ENCODE measurements at regions not wholly inside any gene's neighbourhood (a gene's known extent, or its start where the extent isn't known, plus 50 kb on each side); places are given as distances from the start of the nearest gene placed in this dataset.

DNA sequence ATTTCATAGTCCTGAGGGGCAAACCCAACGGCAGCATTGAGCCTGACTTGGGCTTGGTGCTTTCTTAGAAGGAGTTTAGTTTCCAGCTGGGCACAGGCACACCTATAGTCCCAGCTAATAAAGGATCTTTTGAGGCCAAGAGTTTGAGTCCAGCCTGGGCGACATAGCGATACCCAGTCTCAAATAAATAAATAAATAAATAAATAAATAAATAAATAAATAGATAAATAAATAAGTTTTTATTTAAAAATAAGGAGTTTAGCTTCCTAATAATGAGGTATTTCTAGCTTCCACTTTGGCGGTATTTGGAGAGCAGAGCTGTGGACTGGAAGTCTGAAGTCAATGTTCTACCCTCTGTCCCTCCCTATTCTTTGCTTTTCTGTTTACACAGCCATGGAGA, 186.6 kb downstream of the URB2 start:
- H3K27me3 ChIP-seq = no peaks in the 10 kb centered on the region
- no peaks in the 10 kb centered on the region for H3K9me3 ChIP-seq
- no peak for DNase-seq
- TF ChIP-seq POLR2A (IDR thresholded peaks at IDR 0.05) = no peak
- TF ChIP-seq, protein P1, sequence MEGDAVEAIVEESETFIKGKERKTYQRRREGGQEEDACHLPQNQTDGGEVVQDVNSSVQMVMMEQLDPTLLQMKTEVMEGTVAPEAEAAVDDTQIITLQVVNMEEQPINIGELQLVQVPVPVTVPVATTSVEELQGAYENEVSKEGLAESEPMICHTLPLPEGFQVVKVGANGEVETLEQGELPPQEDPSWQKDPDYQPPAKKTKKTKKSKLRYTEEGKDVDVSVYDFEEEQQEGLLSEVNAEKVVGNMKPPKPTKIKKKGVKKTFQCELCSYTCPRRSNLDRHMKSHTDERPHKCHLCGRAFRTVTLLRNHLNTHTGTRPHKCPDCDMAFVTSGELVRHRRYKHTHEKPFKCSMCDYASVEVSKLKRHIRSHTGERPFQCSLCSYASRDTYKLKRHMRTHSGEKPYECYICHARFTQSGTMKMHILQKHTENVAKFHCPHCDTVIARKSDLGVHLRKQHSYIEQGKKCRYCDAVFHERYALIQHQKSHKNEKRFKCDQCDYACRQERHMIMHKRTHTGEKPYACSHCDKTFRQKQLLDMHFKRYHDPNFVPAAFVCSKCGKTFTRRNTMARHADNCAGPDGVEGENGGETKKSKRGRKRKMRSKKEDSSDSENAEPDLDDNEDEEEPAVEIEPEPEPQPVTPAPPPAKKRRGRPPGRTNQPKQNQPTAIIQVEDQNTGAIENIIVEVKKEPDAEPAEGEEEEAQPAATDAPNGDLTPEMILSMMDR (IDR thresholded peaks at IDR 0.05) = no peak
- no peaks in the 10 kb centered on the region for H3K36me3 ChIP-seq
- H3K4me3 ChIP-seq = no peak overlapping the region
- intact Hi-C loops (cut with DNase I; ENCODE audit: low total_unique reads) = no loop called here
- H3K4me1 ChIP-seq = no peaks in the 10 kb centered on the region
- H3K27ac ChIP-seq = no peak overlapping the region

DNA sequence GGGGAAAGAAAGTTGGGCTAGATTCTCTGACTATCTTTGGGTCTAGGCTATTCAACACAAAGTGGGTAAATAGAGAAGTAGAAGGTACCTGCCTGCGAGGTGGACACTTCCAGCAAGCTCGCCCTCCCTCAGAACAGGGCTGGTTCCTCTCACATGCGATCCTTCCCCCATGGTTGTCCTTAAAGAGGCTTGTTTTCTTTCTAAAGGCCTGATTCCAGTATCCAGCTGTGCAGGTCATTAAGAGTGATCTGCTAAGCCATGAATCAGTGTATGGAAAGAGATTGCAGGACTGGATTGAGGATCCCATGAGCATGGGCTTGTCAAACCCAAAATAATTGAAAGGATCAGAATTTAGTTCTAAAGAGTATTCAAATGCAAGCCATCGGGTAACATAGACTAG, 189.0 kb downstream of the URB2 start:
- Histone ChIP-seq H3K4me3 (no peak overlapping the region), H3K27ac (no peak overlapping the region), H3K27me3 (no peaks in the 10 kb centered on the region), H3K36me3 (no peaks in the 10 kb centered on the region), H3K4me1 (no peaks in the 10 kb centered on the region), H3K9me3 (no peaks in the 10 kb centered on the region)
- intact Hi-C loops (cut with DNase I; ENCODE audit: low total_unique reads) = no loop called here
- no peak for DNase-seq
- TF ChIP-seq POLR2A (IDR thresholded peaks at IDR 0.05) = no peak
- TF ChIP-seq, protein P1 (IDR thresholded peaks at IDR 0.05) = no peak

DNA sequence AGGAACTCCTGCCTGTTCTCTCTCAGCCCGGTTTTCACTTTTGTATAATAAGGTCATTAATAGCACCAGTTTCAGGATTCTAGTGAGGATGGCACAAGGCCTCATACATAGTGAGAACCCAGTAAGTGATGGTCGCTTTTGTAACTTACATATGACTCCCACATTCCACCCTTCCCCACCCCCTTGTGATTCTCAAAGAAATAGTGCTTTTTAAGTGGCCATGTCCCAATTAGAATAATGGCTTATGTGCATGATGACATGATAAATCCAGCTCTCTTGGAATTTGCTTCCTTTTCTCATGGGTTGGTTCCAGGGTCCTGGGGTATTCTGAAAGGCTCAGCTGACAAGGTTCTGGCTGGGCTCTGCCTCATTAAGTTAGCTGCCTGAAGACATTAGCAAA, 189.9 kb downstream of the URB2 start:
- no peak overlapping the region for H3K27ac ChIP-seq
- H3K36me3 ChIP-seq = no peaks in the 10 kb centered on the region
- H3K4me3 ChIP-seq = no peak overlapping the region
- no peaks in the 10 kb centered on the region for H3K4me1 ChIP-seq
- TF ChIP-seq, protein P1 (IDR thresholded peaks at IDR 0.05) = no peak
- no peak for TF ChIP-seq POLR2A (IDR thresholded peaks at IDR 0.05)
- intact Hi-C loops (cut with DNase I; ENCODE audit: low total_unique reads) = no loop called here
- DNase-seq = no peak
- no peaks in the 10 kb centered on the region for H3K27me3 ChIP-seq
- H3K9me3 ChIP-seq = no peaks in the 10 kb centered on the region

DNA sequence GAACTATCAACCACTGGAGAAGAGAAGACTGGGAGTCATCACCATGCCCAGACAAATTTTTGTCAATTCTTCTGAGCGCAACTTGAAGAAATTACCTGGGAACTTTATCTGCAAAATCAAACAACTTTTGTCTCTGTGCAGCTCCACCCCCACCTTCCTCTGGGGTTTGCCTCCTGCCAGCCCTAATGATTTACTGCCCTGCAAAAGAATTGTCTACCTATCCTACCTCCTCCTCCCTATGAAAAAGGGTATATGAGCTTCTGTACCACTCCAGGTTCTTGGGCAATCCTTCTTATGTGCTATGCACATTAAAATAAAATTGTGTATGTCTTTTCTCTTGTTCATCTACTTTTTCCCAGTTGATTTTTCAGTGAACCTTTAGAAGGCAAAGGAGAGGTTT, 191.9 kb downstream of the URB2 start:
- Histone ChIP-seq H3K4me3 (no peak overlapping the region), H3K36me3 (no peaks in the 10 kb centered on the region), H3K9me3 (no peaks in the 10 kb centered on the region), H3K4me1 (no peaks in the 10 kb centered on the region), H3K27me3 (no peaks in the 10 kb centered on the region), H3K27ac (no peak overlapping the region)
- DNase-seq = no peak
- intact Hi-C loops (cut with DNase I; ENCODE audit: low total_unique reads) = no loop called here
- TF ChIP-seq POLR2A (IDR thresholded peaks at IDR 0.05) = no peak
- TF ChIP-seq, protein P1 (IDR thresholded peaks at IDR 0.05) = no peak

DNA sequence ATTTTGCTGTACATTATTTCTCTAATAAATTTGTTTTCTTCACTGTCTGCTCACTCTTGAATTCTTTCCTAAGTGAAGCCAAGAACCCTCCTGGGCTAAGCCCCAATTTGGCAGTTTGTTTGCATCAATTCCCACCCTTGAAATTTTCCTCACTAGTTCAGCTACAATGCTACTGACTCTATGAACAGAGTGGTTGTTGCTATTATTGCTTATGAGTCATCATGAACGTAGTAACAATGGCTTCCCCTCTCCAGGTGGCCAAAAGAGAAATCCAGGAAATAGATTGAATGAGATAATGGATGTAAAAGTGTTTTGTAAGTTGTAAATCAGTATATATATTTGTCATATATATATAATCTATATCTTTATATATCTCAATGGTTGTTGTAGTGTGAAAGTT, 193.0 kb downstream of the URB2 start:
- Histone ChIP-seq H3K36me3 (no peaks in the 10 kb centered on the region), H3K4me3 (no peak overlapping the region), H3K9me3 (no peaks in the 10 kb centered on the region), H3K27ac (no peak overlapping the region), H3K4me1 (no peaks in the 10 kb centered on the region), H3K27me3 (no peaks in the 10 kb centered on the region)
- DNase-seq = no peak
- intact Hi-C loops (cut with DNase I; ENCODE audit: low total_unique reads) = no loop called here
- TF ChIP-seq POLR2A (IDR thresholded peaks at IDR 0.05) = no peak
- TF ChIP-seq, protein P1 (IDR thresholded peaks at IDR 0.05) = no peak

Data from uterus (tissue), 3 donors.